ENCODE measurements at regions not wholly inside any gene's neighbourhood (a gene's known extent, or its start where the extent isn't known, plus 50 kb on each side); places are given as distances from the start of the nearest gene placed in this dataset.

- no peaks in the 10 kb centered on the region for H3K4me1 ChIP-seq (ENCODE audit: control insufficient read depth in 1 of 2, insufficient read depth in 2 of 2, low read length in 2 of 2)
- no peaks in the 10 kb centered on the region for H3K27me3 ChIP-seq (ENCODE audit: insufficient read depth, low read length)
- H3K18ac ChIP-seq (ENCODE audit: low read length), result no peak overlapping the region
- H3K36me3 ChIP-seq (ENCODE audit: control insufficient read depth in 1 of 2, insufficient read depth in 2 of 2, low read length in 2 of 2), result no peaks in the 10 kb centered on the region
- H3K9ac ChIP-seq (ENCODE audit: low read length), result no peak overlapping the region
- WGBS (ENCODE audit: extremely low coverage, insufficient coverage, insufficient read length), result no CpG with 5 or more reads among the region's 2 CpGs
- no peak overlapping the region for H3K4ac ChIP-seq (ENCODE audit: low read depth, low read length)
- H2BK120ac ChIP-seq (ENCODE audit: insufficient read depth, low read length, poor library complexity), result no peak overlapping the region
- H3K79me2 ChIP-seq (ENCODE audit: control insufficient read depth, insufficient read depth, low read length, poor library complexity), result no peaks in the 10 kb centered on the region
- no peaks in the 10 kb centered on the region for H3K9me3 ChIP-seq (ENCODE audit: insufficient read depth, low read depth, low read length)
- no peak overlapping the region for H4K12ac ChIP-seq (ENCODE audit: low read depth, low read length)
- H2BK12ac ChIP-seq (ENCODE audit: low read length), result no peak overlapping the region
- no peak overlapping the region for H3K27ac ChIP-seq (ENCODE audit: low read depth, low read length)
- H2BK5ac ChIP-seq (ENCODE audit: low read depth, low read length, poor library complexity), result no peak overlapping the region
- no peaks in the 10 kb centered on the region for H3K79me1 ChIP-seq (ENCODE audit: low read length)
- no peak overlapping the region for H2AFZ ChIP-seq (ENCODE audit: insufficient read depth, low read length, poor library complexity)
- DNase-seq, result no peak
- H4K91ac ChIP-seq (ENCODE audit: low read depth, low read length), result no peak overlapping the region
- H3K23ac ChIP-seq (ENCODE audit: low read length), result peak overlapping the region; percentile 72
- H3K4me3 ChIP-seq (ENCODE audit: low read depth, low read length), result no peak overlapping the region
- H4K8ac ChIP-seq (ENCODE audit: low read depth, low read length), result no peak overlapping the region
- H2AK5ac ChIP-seq (ENCODE audit: low read length), result no peak overlapping the region
- no peak overlapping the region for H3K14ac ChIP-seq (ENCODE audit: low read length)
- H3K4me2 ChIP-seq (ENCODE audit: low read length), result no peak overlapping the region
These were observed 757.2 kb upstream of the SOX9 start for GRCh38 chr17:71363661-71364060.

- Histone ChIP-seq H3K79me2 (ENCODE audit: control insufficient read depth, insufficient read depth, low read length, poor library complexity) (no peaks in the 10 kb centered on the region), H3K79me1 (ENCODE audit: low read length) (no peaks in the 10 kb centered on the region), H4K91ac (ENCODE audit: low read depth, low read length) (no peak overlapping the region), H4K8ac (ENCODE audit: low read depth, low read length) (no peak overlapping the region), H4K12ac (ENCODE audit: low read depth, low read length) (no peak overlapping the region), H3K27me3 (ENCODE audit: insufficient read depth, low read length) (no peaks in the 10 kb centered on the region), H2AFZ (ENCODE audit: insufficient read depth, low read length, poor library complexity) (no peak overlapping the region), H2BK5ac (ENCODE audit: low read depth, low read length, poor library complexity) (no peak overlapping the region), H2AK5ac (ENCODE audit: low read length) (no peak overlapping the region), H3K4me2 (ENCODE audit: low read length) (no peak overlapping the region), H3K4ac (ENCODE audit: low read depth, low read length) (no peak overlapping the region), H3K14ac (ENCODE audit: low read length) (no peak overlapping the region), H3K27ac (ENCODE audit: low read depth, low read length) (no peak overlapping the region), H3K4me1 (ENCODE audit: control insufficient read depth in 1 of 2, insufficient read depth in 2 of 2, low read length in 2 of 2) (no peaks in the 10 kb centered on the region), H3K9me3 (ENCODE audit: insufficient read depth, low read depth, low read length) (no peaks in the 10 kb centered on the region), H3K23ac (ENCODE audit: low read length) (no peak overlapping the region), H3K18ac (ENCODE audit: low read length) (no peak overlapping the region), H3K9ac (ENCODE audit: low read length) (no peak overlapping the region), H3K4me3 (ENCODE audit: low read depth, low read length) (no peak overlapping the region), H2BK120ac (ENCODE audit: insufficient read depth, low read length, poor library complexity) (no peak overlapping the region), H3K36me3 (ENCODE audit: control insufficient read depth in 1 of 2, insufficient read depth in 2 of 2, low read length in 2 of 2) (no peaks in the 10 kb centered on the region), H2BK12ac (ENCODE audit: low read length) (no peak overlapping the region)
- DNase-seq, result no peak
- WGBS (ENCODE audit: extremely low coverage, insufficient coverage, insufficient read length), result no CpG with 5 or more reads among the region's 7 CpGs
These were observed 749.0 kb upstream of the SOX9 start for GRCh38 chr17:71371809-71372208.

- Histone ChIP-seq H4K91ac (ENCODE audit: low read depth, low read length) (no peak overlapping the region), H3K9me3 (ENCODE audit: insufficient read depth, low read depth, low read length) (no peaks in the 10 kb centered on the region), H3K9ac (ENCODE audit: low read length) (no peak overlapping the region), H3K27me3 (ENCODE audit: insufficient read depth, low read length) (no peaks in the 10 kb centered on the region), H2AFZ (ENCODE audit: insufficient read depth, low read length, poor library complexity) (no peak overlapping the region), H3K79me1 (ENCODE audit: low read length) (peaks cover 2% of the 10 kb centered on the region), H2BK120ac (ENCODE audit: insufficient read depth, low read length, poor library complexity) (no peak overlapping the region), H4K8ac (ENCODE audit: low read depth, low read length) (no peak overlapping the region), H2BK5ac (ENCODE audit: low read depth, low read length, poor library complexity) (no peak overlapping the region), H3K14ac (ENCODE audit: low read length) (no peak overlapping the region), H3K23ac (ENCODE audit: low read length) (no peak overlapping the region), H3K4me2 (ENCODE audit: low read length) (no peak overlapping the region), H3K4ac (ENCODE audit: low read depth, low read length) (no peak overlapping the region), H3K4me1 (ENCODE audit: control insufficient read depth in 1 of 2, insufficient read depth in 2 of 2, low read length in 2 of 2) (no peaks in the 10 kb centered on the region), H3K79me2 (ENCODE audit: control insufficient read depth, insufficient read depth, low read length, poor library complexity) (no peaks in the 10 kb centered on the region), H2BK12ac (ENCODE audit: low read length) (no peak overlapping the region), H3K4me3 (ENCODE audit: low read depth, low read length) (no peak overlapping the region), H3K18ac (ENCODE audit: low read length) (no peak overlapping the region), H4K12ac (ENCODE audit: low read depth, low read length) (no peak overlapping the region), H3K36me3 (ENCODE audit: control insufficient read depth in 1 of 2, insufficient read depth in 2 of 2, low read length in 2 of 2) (no peaks in the 10 kb centered on the region), H3K27ac (ENCODE audit: low read depth, low read length) (no peak overlapping the region), H2AK5ac (ENCODE audit: low read length) (no peak overlapping the region)
- no peak for DNase-seq
- no CpG with 5 or more reads among the region's 1 CpG for WGBS (ENCODE audit: extremely low coverage, insufficient coverage, insufficient read length)
These were observed 744.9 kb upstream of the SOX9 start for GRCh38 chr17:71375948-71376347.

- Histone ChIP-seq H3K14ac (ENCODE audit: low read length) (no peak overlapping the region), H2AK5ac (ENCODE audit: low read length) (no peak overlapping the region), H3K9me3 (ENCODE audit: insufficient read depth, low read depth, low read length) (no peaks in the 10 kb centered on the region), H3K4ac (ENCODE audit: low read depth, low read length) (no peak overlapping the region), H3K23ac (ENCODE audit: low read length) (no peak overlapping the region), H3K27ac (ENCODE audit: low read depth, low read length) (no peak overlapping the region), H3K36me3 (ENCODE audit: control insufficient read depth in 1 of 2, insufficient read depth in 2 of 2, low read length in 2 of 2) (no peaks in the 10 kb centered on the region), H3K79me1 (ENCODE audit: low read length) (peaks cover 2% of the 10 kb centered on the region), H3K18ac (ENCODE audit: low read length) (no peak overlapping the region), H4K8ac (ENCODE audit: low read depth, low read length) (no peak overlapping the region), H2BK12ac (ENCODE audit: low read length) (no peak overlapping the region), H2BK120ac (ENCODE audit: insufficient read depth, low read length, poor library complexity) (no peak overlapping the region), H4K91ac (ENCODE audit: low read depth, low read length) (no peak overlapping the region), H2BK5ac (ENCODE audit: low read depth, low read length, poor library complexity) (no peak overlapping the region), H3K4me3 (ENCODE audit: low read depth, low read length) (no peak overlapping the region), H2AFZ (ENCODE audit: insufficient read depth, low read length, poor library complexity) (no peak overlapping the region), H3K27me3 (ENCODE audit: insufficient read depth, low read length) (no peaks in the 10 kb centered on the region), H3K4me2 (ENCODE audit: low read length) (no peak overlapping the region), H3K79me2 (ENCODE audit: control insufficient read depth, insufficient read depth, low read length, poor library complexity) (no peaks in the 10 kb centered on the region), H4K12ac (ENCODE audit: low read depth, low read length) (no peak overlapping the region), H3K4me1 (ENCODE audit: control insufficient read depth in 1 of 2, insufficient read depth in 2 of 2, low read length in 2 of 2) (no peaks in the 10 kb centered on the region), H3K9ac (ENCODE audit: low read length) (no peak overlapping the region)
- DNase-seq, result no peak
- no CpG with 5 or more reads among the region's 6 CpGs for WGBS (ENCODE audit: extremely low coverage, insufficient coverage, insufficient read length)
These were observed 743.9 kb upstream of the SOX9 start for GRCh38 chr17:71376933-71377332.
